Fibroblast of skin of left biceps (primary cell): ENCODE measurements at regions not wholly inside any gene's neighbourhood (a gene's known extent, or its start where the extent isn't known, plus 50 kb on each side); places are given as distances from the start of the nearest gene placed in this dataset.
"Not testable (repeated sequence)": the region's sequence is repeated elsewhere in the genome, so short reads cannot be mapped to it uniquely, and the experiment has no call there.

Source experiments
- DNase-seq, 2 experiments: peaks; one replicate each; pipeline ENCODE4 v3.0.0-alpha.2; 2013; ENCODE audit warnings: low read depth in 2 of 2

- DNase-seq = no peak
Measured at GRCh38 chr7:109462171-109462570, 892.5 kb downstream of the DNAJB9 start.

DNA sequence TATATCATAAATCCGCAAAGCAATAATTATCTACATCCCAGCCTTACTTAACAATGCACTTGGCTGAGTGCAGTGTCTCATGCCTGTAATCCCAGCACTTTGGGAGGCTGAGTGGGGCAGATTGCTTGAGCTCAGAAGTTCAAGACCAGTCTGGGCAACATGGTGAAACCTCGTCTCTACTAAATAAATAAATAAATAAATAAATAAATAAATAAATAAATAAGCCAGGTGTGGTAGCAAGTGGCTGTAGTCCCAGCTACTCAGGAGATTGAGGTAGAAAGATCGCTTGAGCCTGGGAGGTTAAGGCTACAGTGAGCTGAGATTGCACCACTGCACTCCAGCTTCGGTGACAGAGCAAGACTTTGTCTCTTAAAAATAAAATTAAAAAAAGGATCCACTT lies 898.1 kb downstream of the DNAJB9 start:
- not testable (repeated sequence) for DNase-seq

- DNase-seq = no peak
Measured at GRCh38 chr7:109473172-109473571, 903.5 kb downstream of the DNAJB9 start.

- DNase-seq = no peak
Measured at GRCh38 chr7:109476409-109476808, 906.7 kb downstream of the DNAJB9 start.

DNA sequence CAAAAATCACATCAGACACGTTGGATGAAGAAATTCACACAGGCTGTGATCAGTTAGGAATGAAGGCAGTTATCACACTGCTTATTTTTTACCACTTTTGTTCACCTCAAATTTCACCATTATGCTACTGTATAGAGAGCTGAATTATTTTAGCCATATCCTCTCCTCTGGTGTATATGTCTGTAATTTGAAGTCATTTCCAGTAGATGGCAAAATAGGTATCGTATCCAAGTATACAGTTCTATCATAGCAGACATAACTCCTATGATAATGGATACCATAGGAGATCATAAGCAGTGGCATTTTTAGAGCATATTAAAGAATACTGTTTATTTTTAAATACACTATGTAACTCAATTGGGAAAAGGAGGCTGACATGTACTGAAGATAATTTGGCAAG lies 909.7 kb downstream of the DNAJB9 start:
- DNase-seq = no peak

DNA sequence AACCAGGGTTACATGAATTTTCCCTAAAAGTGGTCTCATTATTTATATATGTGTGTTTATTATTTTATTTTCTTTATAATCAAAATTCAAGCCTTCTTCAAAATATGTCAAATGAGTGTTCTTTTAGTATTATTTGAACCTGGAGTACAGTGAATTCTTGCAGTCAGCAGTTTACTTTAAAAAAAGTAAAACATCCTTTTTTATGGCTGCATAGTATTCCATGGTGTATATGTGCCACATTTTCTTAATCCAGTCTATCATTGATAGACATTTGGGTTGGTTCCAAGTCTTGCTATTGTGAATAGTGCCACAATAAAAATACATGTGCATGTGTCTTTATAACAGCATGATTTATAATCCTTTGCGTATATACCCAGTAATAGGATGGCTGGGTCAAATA lies 920.9 kb downstream of the DNAJB9 start:
- DNase-seq = not testable (repeated sequence)

DNA sequence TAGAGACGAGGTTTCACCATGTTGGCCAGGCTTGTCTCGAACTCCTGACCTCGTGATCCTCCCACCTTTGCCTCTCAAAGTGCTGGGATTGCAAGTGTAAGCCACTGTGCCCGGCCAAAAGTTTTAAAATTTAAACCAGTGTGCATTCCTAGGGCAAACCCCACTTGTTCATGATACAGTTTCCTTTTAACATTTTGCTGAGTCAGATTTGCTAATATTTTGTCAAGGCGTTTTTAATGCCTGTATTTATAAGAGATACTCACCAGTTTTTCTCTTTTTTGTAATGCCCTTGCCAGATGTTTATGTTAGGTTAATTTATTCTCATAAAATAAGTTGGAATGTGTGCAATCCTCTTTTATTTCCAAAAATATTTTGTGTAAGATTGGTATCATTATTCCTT lies 927.4 kb downstream of the DNAJB9 start:
- no peak for DNase-seq

DNA sequence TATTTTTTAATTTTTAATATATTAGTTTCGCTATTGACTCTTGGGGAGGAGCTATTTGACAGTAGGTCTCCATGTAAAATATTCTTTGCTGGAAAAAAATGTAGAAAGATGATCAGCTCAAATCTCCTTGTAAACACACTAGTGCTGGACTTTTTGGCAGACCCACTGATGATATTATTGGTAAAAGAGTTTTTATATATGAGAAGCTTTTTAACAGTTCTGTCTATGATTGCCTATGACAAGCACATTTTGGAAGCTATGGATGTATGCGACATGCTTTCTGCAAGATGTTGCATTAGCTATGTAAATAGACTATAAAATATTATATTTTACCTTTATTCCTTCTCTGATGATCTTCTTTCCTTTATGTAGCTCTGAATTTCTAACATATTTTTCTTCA lies 928.5 kb downstream of the DNAJB9 start:
- DNase-seq = no peak

GRCh38 chr7:109503421-109503820 lies 933.7 kb downstream of the DNAJB9 start:
- DNase-seq = no peak

GRCh38 chr7:109522585-109522984 lies 952.9 kb downstream of the DNAJB9 start:
- no peak for DNase-seq

GRCh38 chr7:109527833-109528232 lies 958.2 kb downstream of the DNAJB9 start:
- DNase-seq = no peak

DNA sequence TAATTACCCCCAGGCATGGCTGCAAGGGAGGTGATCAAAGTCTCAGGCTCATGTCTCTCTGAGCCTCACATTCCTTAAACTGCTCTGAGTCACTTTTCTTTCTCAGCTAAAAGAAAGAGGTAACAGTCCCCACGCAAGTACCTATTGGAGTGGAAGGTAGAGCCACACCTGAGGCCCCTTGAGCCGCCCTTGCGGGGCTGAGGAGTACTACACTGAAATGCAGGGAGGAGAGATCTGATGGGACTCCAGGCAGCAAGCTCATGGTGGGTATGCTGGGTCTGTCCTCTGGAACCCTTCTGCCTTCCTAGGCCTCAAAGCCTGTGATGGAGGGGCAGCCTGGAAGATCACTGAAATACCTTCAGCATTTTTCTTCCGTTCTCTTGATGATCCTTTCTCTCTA lies 960.0 kb downstream of the DNAJB9 start:
- DNase-seq = no peak

DNA sequence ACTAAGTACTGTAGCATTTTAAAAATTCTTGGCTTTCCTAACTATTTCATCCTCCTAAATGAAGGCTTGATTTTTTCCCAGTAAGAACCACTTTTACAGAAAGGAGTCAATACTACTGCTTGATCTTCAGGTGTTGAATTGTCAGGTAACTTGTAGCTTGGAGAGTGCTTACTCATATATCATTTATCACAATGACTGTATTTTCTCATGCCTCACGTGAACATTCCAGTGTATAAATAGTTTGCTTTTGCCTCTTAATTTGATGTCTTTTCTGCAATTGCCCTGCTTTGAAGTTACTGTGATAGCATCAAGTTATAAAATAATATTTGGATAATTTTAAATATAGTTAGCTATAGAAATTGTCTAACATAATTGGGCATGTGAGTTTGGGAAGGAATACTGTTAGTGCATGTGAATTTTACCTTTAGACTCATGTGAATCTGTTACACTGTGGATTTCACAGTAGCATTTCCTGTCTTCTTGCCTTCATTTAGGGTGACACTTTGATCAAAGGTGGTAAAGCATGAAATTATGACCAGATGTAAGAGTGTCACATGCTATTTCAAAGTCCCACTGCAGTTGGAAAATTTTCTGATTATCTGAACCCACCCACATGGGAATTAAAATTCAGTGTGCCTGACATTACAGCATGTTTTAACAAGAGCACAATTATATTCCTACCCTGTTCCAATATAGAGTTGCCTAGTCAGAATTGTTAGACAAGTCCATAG lies 962.8 kb downstream of the DNAJB9 start:
- no peak for DNase-seq

- no peak for DNase-seq
Measured at GRCh38 chr7:109545686-109546085, 976.0 kb downstream of the DNAJB9 start.

GRCh38 chr7:109549471-109550193 lies 980.0 kb downstream of the DNAJB9 start:
- DNase-seq = no peak

GRCh38 chr7:109552017-109552416 lies 982.3 kb downstream of the DNAJB9 start:
- DNase-seq = no peak

- DNase-seq = no peak
Measured at GRCh38 chr7:109577265-109577664, 1007.6 kb downstream of the DNAJB9 start.

DNA sequence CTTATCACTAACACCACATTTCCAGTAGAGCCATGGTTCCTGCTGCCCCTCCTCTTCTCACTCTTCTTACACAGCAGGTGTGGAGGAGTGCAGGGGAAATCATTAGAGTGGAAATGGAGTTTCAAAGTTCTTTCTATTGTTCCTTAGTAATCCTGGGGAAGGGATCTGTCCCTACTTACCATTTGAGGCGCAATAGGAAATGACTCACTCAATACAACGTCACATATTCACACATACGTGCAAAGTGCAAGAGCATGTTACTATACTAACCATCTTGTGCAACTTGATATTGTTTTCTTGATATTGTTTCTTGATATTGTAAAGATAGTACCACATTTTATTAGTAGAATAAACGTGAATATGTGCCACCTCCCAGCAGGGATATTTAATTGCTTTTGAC lies 1010.2 kb downstream of the DNAJB9 start:
- DNase-seq = no peak

- no peak for DNase-seq
Measured at GRCh38 chr7:109582211-109582610, 1012.5 kb downstream of the DNAJB9 start.

- not testable (repeated sequence) for DNase-seq
Measured at GRCh38 chr7:109596948-109597347, 1027.3 kb downstream of the DNAJB9 start.

GRCh38 chr7:109611656-109612055 lies 1042.0 kb downstream of the DNAJB9 start:
- no peak for DNase-seq

- DNase-seq = no peak
Measured at GRCh38 chr7:109616551-109617069, 1046.9 kb downstream of the DNAJB9 start.

DNA sequence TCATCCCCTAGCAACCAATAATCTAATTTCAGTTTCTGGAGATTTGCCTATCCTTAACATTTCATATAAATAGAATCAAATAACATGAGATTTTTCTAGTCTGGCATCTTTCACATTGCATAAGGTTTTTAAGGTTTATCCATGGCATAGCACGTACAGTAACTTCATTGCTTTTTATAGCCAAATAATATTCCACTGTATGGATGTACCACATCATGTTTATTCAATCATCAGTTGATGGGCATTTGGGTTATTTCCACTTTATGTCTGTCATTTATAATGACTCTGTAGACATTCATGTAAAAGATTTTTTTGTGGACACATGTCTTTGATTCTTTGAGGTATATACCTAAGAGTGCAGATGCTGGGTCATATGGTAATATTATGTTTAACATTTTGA lies 1052.6 kb downstream of the DNAJB9 start:
- DNase-seq = no peak
